Activated CD4-positive, alpha-beta T cell treated with anti-CD3 and anti-CD28 coated beads for 24 hours (primary cell): ENCODE measurements at regions not wholly inside any gene's neighbourhood (a gene's known extent, or its start where the extent isn't known, plus 50 kb on each side); places are given as distances from the start of the nearest gene placed in this dataset.

Source experiments
- DNase-seq, 2 donors: peaks; one replicate each; pipeline ENCODE4 v3.0.0-alpha.2; 2020; ENCODE audit warnings: low read depth in 2 of 2

GRCh38 chr4:67122029-67122428, 423.3 kb downstream of the CENPC start:
- no peak for DNase-seq

- DNase-seq, result no peak
These were observed 424.9 kb downstream of the CENPC start for GRCh38 chr4:67120369-67120768.

- no peak for DNase-seq
These were observed 436.0 kb downstream of the CENPC start for GRCh38 chr4:67109276-67109675.

GRCh38 chr4:67106861-67107460, 438.3 kb downstream of the CENPC start:
- DNase-seq, result no peak

- DNase-seq, result no peak
These were observed 441.2 kb downstream of the CENPC start for GRCh38 chr4:67104145-67104544.

- DNase-seq, result no peak
These were observed 442.1 kb downstream of the CENPC start for GRCh38 chr4:67103001-67103747.

- DNase-seq, result no peak
These were observed 443.7 kb downstream of the CENPC start for GRCh38 chr4:67101612-67102011.

GRCh38 chr4:67092351-67092750, 453.0 kb downstream of the CENPC start:
- DNase-seq, result no peak

- no peak for DNase-seq
These were observed 453.6 kb downstream of the CENPC start for GRCh38 chr4:67091673-67092072.

GRCh38 chr4:67087897-67088296, 457.4 kb downstream of the CENPC start:
- DNase-seq, result peak in 1 of 2 donors; percentile 33

- DNase-seq, result no peak
These were observed 460.5 kb downstream of the CENPC start for GRCh38 chr4:67084783-67085182.

- no peak for DNase-seq
These were observed 461.8 kb downstream of the CENPC start for GRCh38 chr4:67083496-67083895.

GRCh38 chr4:67082746-67083145, 462.6 kb downstream of the CENPC start:
- DNase-seq, result no peak

- DNase-seq, result no peak
These were observed 465.2 kb downstream of the CENPC start for GRCh38 chr4:67080046-67080557.

- no peak for DNase-seq
These were observed 473.7 kb downstream of the CENPC start for GRCh38 chr4:67071641-67072040.

- no peak for DNase-seq
These were observed 490.0 kb downstream of the CENPC start for GRCh38 chr4:67055319-67055718.

- DNase-seq, result no peak
These were observed 490.4 kb downstream of the CENPC start for GRCh38 chr4:67054896-67055295.

GRCh38 chr4:67052814-67053675, 492.3 kb downstream of the CENPC start:
- DNase-seq, result no peak

- DNase-seq, result no peak
These were observed 494.1 kb downstream of the CENPC start for GRCh38 chr4:67051000-67051789.

- no peak for DNase-seq
These were observed 495.9 kb downstream of the CENPC start for GRCh38 chr4:67049446-67049845.

GRCh38 chr4:67048530-67048929, 496.8 kb downstream of the CENPC start:
- DNase-seq, result no peak

- DNase-seq, result no peak
These were observed 505.0 kb downstream of the CENPC start for GRCh38 chr4:67040315-67040714.
